ENCODE measurements at regions not wholly inside any gene's neighbourhood (a gene's known extent, or its start where the extent isn't known, plus 50 kb on each side); places are given as distances from the start of the nearest gene placed in this dataset.

DNA sequence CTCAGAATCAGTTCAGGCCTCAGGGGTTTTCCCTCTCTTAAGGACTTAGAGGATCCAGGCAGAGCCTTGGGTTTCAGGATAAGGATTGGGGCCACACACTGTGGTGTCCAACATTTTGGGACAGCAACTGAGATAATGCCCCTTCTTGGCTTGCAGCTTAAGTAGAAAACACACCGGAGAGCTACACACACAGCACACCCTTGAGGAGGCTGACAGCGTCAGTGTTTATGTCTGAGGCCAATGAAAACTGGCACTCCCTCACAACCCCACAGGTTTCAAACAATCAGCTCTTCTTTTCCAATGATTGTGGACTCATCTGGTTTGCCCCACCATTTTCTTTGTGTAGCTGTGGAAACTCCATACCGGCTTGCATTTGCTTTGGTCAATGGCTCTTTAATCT, 257.7 kb downstream of the CDCA7 start:
- H3K4me3 ChIP-seq (ENCODE audit: low read depth, low read length) = no peak overlapping the region
- DNase-seq (ENCODE audit: low read depth) = no peak
- in situ Hi-C loops (cut with HindIII; ENCODE audit: low sequenced_read_pairs) = no loop called here
- TF ChIP-seq, protein P1, sequence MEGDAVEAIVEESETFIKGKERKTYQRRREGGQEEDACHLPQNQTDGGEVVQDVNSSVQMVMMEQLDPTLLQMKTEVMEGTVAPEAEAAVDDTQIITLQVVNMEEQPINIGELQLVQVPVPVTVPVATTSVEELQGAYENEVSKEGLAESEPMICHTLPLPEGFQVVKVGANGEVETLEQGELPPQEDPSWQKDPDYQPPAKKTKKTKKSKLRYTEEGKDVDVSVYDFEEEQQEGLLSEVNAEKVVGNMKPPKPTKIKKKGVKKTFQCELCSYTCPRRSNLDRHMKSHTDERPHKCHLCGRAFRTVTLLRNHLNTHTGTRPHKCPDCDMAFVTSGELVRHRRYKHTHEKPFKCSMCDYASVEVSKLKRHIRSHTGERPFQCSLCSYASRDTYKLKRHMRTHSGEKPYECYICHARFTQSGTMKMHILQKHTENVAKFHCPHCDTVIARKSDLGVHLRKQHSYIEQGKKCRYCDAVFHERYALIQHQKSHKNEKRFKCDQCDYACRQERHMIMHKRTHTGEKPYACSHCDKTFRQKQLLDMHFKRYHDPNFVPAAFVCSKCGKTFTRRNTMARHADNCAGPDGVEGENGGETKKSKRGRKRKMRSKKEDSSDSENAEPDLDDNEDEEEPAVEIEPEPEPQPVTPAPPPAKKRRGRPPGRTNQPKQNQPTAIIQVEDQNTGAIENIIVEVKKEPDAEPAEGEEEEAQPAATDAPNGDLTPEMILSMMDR (IDR thresholded peaks at IDR 0.05; ENCODE audit: low read depth, low read length, missing control alignments) = no peak

DNA sequence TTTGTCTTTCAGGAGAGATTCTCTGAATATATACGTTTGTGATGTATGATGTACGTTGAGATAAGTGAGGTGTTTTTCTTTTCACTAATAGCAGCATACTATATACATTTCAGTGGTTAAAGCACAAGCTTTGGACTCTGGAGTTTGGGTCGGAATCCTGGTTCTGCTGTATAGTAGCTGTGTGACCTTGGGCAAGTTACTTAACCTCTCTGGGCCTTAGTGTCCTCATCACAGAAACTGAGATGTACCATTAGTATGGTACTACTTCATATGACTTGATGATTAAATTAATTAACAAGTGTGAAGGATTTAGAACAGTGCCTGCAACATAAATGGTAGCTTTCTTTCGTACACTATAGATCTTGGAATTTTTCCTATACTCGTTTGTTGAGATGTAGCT, 258.7 kb downstream of the CDCA7 start:
- in situ Hi-C loops (cut with HindIII; ENCODE audit: low sequenced_read_pairs) = no loop called here
- TF ChIP-seq, protein P1 (IDR thresholded peaks at IDR 0.05; ENCODE audit: low read depth, low read length, missing control alignments) = no peak
- no peak overlapping the region for H3K4me3 ChIP-seq (ENCODE audit: low read depth, low read length)
- DNase-seq (ENCODE audit: low read depth) = no peak

DNA sequence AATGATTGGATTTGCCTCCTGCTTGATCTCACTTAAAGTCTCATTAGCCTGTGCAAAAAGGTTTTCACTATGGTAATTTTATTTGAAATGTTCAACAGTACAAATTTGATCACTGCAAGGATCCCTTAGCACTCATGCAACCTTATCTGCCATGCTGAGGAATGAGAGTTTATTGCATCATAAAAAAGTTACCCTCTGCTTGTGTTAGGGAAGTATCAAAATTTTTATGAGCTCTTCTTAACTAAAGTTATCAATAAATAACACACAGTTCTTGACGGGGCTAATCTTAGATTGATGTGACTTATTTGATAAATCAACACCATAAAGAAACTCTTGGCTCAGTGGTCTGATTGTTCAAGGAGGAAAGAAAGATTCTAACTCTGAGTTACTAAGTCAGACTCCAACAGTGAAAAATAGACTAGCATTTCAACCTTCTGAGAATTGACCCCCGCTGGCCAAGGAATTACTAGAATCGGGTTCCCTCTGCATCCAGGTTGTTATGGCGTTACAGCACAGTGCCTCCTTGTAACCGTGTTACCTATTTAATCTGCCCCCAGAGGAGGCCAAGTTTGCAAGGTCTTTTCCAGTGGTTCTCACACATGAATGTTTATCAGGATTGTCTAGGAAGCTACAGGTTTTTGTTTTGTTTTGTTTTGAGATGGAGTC, 259.7 kb downstream of the CDCA7 start:
- TF ChIP-seq, protein P1 (IDR thresholded peaks at IDR 0.05; ENCODE audit: low read depth, low read length, missing control alignments) = no peak
- no peak for DNase-seq (ENCODE audit: low read depth)
- no peak overlapping the region for H3K4me3 ChIP-seq (ENCODE audit: low read depth, low read length)
- in situ Hi-C loops (cut with HindIII; ENCODE audit: low sequenced_read_pairs) = no loop called here

DNA sequence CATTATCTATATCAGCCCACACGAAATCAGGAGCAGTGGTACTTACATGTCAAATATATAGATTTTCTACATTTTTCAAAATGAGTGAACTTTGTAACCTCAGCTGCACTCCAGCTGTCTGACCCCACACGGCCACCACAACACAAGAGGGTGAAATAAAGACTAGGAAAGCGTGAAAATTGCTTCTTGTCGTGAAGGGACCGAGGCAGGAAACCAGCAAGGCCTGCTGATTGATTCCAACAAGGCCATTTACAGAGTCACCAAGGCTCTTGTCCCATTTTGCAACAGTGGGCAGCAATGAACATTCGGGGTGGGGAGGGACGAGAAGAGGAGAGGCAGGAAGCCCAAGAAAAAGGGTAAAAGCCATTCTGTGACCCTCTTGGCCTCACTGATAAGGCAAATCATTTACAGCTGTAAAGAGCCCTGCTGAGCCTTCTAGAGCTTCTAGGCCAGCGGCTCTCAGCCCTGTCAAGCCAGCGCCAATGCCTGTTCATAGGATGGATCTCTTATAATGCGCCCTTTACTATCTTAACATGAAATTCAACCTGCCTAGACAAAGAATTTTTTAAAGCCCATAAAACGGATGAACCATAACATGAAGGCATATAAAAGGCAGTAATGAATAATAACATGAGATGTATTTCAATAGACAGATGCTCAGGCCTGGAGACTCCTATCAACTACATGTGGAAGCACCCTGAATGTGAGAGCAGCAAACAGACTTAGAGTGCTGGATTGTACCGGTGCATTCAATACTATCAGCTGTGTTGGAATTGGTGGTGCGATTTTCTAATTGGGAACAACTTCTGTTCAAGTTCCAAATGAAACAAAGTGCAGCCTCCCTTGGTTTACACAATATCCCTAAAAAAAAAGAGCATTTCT, 269.0 kb downstream of the CDCA7 start:
- TF ChIP-seq, protein P1 (IDR thresholded peaks at IDR 0.05; ENCODE audit: low read depth, low read length, missing control alignments) = no peak
- no peak for DNase-seq (ENCODE audit: low read depth)
- no peak overlapping the region for H3K4me3 ChIP-seq (ENCODE audit: low read depth, low read length)
- in situ Hi-C loops (cut with HindIII; ENCODE audit: low sequenced_read_pairs) = no loop called here

DNA sequence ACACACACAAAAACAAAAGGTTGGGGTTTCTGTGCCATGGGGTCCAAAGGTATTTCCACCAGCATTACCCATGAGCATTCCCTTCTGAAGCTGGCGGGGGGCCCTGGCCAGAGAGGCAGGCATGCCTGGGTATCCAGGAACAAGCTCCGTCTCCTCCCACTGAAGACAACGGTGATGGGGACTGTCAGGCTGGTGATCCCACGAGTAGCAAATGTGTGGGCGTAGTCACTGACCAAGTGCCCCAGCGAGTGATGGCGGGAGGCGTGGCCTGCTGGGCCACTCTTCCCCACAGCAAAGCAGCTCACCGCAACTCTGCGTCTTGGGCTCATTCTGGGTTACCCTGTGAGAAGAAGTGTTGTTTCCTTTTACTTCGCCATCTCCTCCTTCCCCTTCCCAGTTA, 270.6 kb downstream of the CDCA7 start:
- DNase-seq (ENCODE audit: low read depth) = no peak
- TF ChIP-seq, protein P1 (IDR thresholded peaks at IDR 0.05; ENCODE audit: low read depth, low read length, missing control alignments) = no peak
- H3K4me3 ChIP-seq (ENCODE audit: low read depth, low read length) = no peak overlapping the region
- in situ Hi-C loops (cut with HindIII; ENCODE audit: low sequenced_read_pairs) = no loop called here

DNA sequence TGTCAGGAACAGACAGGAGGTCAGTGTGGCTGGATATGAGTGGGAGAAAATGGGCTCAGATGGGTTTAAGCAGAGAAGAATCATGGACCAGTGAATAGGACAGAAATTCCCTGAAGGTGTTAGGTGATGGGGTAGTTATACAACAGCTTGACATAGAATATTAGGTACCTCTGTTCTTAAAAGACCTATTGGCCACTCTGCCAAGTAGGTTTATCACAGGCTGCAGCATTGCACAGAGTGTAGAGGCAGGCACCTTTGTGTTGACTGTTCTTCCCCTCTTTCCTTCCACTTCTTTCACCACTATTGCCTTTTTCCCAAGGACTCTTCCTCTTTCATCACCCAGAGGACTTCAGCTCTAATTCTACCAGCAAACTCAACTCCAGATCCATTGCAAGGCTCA, 274.4 kb downstream of the CDCA7 start:
- no peak overlapping the region for H3K4me3 ChIP-seq (ENCODE audit: low read depth, low read length)
- DNase-seq (ENCODE audit: low read depth) = no peak
- TF ChIP-seq, protein P1 (IDR thresholded peaks at IDR 0.05; ENCODE audit: low read depth, low read length, missing control alignments) = no peak
- in situ Hi-C loops (cut with HindIII; ENCODE audit: low sequenced_read_pairs) = no loop called here

Data from astrocyte of the cerebellum (primary cell).